Ovary (tissue), 3 donors: ENCODE measurements at regions not wholly inside any gene's neighbourhood (a gene's known extent, or its start where the extent isn't known, plus 50 kb on each side); places are given as distances from the start of the nearest gene placed in this dataset.

Source experiments
- CTCF ChIP-seq, 3 donors: fragments of 450-650 bp in 2 of 3; fragments of 200-600 bp in 1 of 3; IDR thresholded peaks; one replicate each; pipeline versions ENCODE4 v1.5.1 to v1.8.0; 2016 to 2022; ENCODE audit warnings: antibody characterized with exemption in 3 of 3, mild to moderate bottlenecking in 1 of 3
- EP300 ChIP-seq: sonication (generic); formaldehyde crosslinking; IDR thresholded peaks from one replicate; pipeline ENCODE4 v1.6.1; 2017; ENCODE audit warnings: antibody characterized with exemption
- donor health status: DM: no; HTN: no; CAD: no.

- no peak for TF ChIP-seq CTCF (IDR thresholded peaks at IDR 0.05)
- TF ChIP-seq EP300: no peak
Observed at GRCh38 chr13:107807306-107808073, 407.8 kb downstream of the LIG4 start.
